AG20443 (cell line): ENCODE measurements at regions not wholly inside any gene's neighbourhood (a gene's known extent, or its start where the extent isn't known, plus 50 kb on each side); places are given as distances from the start of the nearest gene placed in this dataset.
A peak's percentile ranks its signal among the peaks of the same experiment; 100 is the strongest.
"Not testable (repeated sequence)": the region's sequence is repeated elsewhere in the genome, so short reads cannot be mapped to it uniquely, and the experiment has no call there.

Experiments
- DNase-seq: peaks from one replicate; pipeline ENCODE4 v3.0.0; 2012; ENCODE audit warnings: low spot score, mixed read lengths

DNA sequence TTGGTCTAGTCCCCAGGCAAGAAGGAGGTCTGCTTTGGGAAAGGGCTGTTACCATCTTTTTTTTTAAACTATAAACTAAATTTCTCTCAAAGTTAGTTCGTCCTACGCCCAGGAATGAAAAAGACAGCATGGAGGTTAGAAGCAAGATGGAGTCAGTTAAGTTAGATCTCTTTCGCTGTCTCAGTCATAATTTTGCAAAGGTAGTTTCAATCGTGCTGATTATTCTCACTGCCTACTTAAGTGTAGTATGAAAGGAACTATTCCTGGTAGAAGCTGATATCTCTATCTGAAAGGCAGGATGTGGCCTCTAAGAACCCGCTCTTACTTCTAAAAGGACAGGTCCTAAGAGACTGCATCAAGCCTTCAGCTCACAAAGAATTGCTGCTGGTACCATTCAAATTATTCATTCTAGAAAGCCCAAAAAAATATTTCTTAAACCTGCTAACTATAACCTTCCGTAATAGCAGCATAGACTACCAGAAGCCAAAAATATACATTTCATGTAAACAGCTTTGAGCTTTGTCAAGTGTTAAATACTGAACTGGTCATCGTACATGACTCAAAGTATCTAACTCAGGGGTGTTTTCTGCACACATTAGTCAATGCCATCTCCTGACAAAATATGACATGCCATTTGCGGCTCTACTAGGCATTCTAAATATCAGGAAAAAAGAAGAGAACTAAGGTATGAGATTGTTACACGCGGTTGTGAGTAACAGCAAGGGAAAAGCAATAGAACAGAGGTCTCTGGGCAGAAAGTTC lies 96.0 kb upstream of the CCDC80 start:
- no peak for DNase-seq

DNA sequence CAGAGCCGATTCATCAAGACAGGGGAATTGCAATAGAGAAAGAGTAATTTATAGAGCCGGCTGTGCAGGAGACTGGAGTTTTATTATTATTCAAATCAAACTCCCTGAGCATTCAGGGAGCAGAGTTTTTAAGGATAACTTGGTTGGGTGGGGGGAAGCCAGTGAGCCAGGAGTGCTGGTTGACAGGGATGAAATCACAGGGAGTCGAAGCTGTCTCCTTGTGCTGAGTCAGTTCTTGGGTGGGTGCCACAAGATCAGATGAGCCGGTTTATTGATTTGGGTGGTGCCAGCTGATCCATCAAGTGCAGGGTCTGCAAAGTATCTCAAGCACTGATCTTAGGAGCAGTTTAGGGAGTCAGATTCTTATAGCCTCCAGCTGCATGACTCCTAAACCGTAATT lies 95.4 kb upstream of the CCDC80 start:
- no peak for DNase-seq

DNA sequence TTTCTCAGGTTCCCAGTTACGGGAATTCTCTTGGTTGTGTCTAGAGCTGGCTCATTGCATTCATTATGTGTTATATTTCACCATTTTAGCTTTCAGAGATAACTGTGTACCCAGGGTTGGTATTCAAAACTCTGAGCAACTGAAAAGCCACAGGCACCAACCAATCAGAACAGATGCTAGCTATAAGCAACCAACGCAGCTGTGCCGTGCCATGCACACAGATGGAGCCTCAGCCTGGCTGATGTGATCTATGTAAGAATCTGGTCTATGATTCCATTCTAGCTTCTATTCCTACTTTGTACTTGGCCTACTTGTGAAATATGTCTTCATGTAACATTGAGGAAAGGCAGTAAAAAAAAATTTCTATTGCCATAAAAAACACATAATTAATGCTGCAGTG lies 95.0 kb upstream of the CCDC80 start:
- no peak for DNase-seq

DNA sequence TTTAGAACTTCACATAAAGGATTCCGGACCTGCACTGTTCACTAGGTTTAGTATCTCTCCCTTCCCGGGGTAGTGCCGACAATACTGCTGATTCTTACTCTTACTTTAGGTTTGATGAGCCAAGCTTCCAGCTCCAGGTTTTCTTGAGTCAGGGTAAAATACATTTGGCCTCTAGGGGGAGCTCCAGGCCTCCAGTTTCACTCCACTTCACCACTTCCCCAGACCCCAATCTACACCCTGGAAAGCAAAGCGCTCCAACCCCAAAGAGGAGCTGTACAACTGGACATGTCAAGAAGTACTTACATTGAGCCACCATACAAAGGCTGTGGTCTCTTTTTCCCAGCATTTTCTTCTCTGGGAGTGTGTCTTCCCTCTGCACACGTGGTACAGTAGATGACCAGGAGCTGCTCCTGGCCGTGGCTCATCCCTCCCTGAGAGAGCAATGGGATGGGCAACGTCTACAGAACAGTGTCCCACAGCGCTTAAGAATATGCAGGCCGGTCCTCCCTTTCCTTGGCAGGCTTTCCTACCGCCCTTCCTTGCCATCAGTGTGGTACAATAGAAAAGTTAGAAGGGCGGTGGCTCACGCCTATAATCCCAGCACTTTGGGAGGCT lies 93.9 kb upstream of the CCDC80 start:
- DNase-seq: peak; percentile 65

DNA sequence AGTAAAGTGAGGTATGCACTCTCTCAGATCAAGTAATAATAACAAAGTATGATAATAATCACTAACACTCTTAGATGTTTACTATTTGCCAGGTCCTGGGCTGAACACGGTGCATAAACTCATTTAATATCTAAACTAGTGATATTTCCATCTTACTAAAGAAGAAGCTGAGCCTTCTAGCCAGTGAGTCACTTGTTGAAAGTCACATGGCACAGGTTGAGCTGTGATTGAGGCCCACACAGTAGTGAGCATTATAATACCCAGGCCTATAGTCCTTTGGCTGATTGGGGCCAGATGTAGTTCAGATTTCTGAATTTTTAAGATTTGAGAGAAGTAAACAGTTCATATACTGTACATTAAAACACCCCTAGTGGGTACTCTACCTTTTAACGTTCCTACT lies 93.2 kb upstream of the CCDC80 start:
- DNase-seq: peak; percentile 19

DNA sequence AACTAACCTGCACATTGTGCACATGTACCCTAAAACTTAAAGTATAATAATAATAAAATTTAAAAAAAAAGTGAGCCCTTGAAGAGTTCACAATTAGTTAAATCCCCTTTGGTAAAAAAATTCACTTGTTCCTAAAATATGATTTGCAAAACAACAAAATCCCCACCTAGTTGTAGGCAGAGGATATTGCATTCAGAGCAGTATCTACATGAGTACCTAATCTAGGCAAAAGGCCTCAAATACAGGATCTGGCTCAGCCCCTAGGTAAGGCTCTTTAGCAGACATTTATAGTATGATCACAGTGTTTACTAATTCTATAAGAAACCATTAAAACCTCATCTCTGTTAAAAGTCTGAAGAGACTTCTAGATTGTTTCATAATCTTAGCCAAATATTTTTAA lies 89.3 kb upstream of the CCDC80 start:
- DNase-seq: no peak

DNA sequence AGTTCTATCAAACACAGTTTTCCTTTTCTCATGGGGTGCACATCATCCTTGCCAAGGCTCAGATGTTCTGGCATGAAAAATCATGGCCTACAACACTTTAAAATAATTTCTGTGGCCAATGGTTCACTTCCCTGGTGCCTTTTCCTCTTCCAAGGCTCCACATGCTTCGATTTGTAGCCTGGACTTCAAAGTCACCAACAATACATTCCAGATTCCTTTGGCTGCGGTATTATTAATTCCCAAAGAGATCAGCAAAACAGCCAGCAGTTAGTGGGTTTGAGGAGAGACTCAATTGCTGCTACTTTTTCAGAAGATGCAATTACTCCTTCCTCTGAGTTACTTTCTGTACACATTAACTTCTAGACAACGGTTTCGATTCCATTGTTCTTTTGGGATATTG lies 80.3 kb upstream of the CCDC80 start:
- DNase-seq: no peak

DNA sequence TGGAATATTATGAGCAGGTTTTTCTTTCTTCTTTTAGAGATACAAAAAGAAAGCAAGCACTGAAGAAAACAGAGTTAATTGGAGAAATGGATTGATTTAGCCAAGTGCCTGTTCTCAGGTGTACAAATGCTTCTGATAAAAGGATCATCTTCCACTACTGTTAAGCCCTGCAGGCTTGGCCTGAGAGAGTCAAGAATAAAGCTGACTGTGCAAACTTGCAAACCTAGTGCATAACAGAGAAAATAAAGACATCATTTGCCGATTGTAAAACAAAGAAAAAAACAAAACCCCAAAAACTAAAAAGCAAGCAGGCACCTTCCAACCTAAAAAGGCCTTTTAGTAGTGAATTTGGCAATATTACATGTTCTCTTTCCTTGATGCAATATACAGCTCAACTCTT lies 78.0 kb upstream of the CCDC80 start:
- no peak for DNase-seq

DNA sequence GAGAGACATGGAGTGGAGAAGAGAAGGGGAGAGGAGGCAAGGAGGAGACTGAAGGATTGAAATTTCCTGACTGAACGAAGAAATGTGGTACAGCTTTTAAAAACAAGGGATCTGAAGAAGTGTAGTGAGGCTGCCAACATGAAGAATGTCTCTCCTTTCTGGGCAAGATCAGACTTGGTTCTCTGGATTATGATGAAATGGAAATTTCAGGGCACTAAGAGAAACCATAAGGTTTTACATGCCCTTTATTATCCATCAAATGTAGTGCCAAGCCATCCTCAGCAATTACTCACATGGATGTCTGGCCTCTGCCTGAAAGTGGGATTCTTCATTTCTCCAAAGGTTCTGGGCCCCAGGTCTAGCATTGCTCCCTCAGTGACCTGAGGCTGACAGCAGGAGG lies 77.6 kb upstream of the CCDC80 start:
- DNase-seq: no peak

DNA sequence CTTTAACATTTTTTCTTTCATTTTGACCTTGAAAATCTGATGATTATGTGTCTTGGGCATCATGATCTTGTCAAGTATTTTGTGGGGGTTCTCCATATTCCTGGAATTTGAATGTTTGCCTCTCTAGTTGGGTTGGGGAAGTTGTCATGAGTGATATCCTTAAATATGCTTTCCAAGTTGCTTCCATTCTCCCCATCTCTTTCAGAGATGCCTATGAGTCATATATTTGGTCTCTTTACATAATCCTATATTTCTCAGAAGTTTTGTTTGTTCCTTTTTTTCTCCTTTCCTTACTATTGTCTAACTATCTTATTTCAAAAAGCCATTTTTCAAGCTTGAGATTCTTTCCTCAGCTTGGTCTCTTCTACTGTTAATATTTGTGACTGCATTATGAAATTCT lies 69.0 kb upstream of the CCDC80 start:
- no peak for DNase-seq

DNA sequence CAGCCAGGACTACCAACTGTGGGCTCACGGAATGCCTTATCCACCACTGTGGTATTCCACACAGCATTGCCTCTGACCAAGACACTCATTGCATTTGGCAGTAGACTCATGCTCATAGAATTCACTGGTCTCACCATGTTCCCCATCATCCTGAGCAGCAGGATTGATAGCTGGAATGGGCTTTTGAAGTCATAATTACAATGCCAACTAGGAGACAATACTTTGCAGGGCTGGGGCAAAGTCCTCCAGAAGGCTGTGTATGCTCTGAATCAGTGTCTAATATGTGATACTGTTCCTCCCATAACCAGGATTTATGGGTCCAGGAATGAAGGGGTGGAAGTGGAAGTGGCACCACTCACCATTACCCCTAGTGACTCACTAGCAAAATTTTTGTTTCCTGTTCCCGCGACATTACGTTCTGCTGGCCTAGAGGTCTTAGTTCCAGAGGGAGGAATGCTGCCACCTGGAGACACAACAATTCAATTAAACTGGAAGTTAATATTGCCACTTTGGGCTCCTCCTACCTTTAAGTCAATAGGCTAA lies 58.6 kb upstream of the CCDC80 start:
- DNase-seq: peak; percentile 38

DNA sequence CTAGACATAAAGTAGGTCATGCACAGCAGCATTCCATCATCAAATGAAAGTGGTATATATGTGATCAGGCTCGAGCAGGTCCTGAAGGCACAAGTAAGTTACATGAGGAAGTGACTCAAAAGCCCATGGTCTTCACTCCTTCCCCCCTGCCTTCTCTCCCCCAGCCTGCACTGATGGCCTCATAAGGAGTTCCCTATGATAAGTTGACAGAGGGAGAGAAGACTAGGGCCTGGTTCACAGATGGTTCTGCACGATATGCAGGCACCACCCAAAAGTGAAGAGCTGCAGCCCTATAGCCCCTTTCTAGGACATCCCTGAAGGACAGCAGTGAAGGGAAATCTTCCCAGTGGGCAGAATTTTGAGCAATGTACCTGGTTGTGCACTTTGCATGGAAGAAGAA lies 57.5 kb upstream of the CCDC80 start:
- DNase-seq: not testable (repeated sequence)

DNA sequence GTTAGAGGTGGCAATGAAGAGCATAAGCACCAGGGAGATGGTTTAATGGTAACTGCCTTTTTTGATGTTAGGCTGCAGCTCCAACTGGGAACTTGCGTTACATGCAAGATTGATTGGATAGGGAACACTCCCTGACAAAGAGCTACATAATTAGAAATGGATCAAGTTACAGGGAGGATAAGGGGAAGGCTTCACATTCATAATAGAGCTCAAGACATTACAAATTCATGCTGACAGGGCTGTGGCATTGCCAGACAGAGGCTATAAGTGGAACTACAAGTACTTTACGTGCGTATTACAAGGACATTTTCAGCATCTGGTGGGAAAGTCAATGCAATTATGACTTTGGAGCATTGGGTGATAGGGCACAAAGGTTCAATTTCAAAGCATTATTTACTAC lies 55.3 kb upstream of the CCDC80 start:
- DNase-seq: not testable (repeated sequence)

DNA sequence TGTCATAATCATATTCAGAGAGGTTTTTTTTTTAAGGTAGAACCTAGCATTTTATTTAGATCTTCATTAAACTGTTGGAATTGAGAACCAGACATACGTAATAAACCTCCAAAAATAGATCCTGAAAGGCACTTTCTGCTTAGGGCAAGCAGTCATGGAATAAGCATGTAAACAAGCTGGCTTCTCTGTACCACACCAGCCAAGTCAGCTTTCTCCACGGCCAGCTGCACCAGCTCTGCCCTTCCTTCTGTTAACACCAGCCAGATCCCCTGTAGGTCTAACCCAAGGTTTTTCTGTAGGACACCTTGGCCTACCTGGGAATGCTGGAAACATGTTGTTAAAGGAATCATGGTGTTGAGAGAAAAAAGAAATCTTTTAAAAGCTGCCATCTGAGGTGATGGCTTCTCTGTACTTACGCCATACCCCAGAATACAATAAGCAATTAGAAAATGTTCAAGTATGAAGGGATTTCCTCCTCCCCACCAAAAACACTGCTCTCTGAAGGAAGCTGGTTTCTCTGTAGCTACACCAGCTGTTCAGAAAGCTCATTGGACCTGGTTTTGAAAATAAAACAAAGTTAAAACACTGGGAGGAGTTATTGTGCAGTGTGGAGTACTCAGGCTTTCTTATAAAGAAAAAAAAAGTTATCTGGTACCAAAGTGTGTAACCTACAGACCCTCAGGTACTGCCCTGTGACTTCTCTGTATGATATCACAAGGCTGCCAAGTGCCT lies 54.6 kb upstream of the CCDC80 start:
- not testable (repeated sequence) for DNase-seq

DNA sequence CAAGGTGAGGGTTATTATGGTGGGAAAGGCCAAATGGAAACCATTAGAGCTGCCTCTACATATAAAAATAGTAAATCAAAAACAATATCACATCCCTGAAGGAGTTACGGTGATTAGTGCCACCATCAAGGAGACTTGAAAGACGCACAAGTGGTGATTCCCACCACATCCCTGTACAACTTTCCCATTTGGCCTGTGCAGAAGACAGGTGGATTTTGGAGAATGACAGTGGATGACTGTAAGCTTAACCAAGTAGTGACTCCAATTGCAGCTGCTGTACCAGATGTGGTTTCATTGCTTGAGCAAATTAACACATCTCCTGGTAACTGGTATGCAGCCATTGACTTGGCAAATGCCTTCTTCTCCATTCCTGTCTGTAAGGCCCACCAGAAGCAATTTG lies 54.0 kb upstream of the CCDC80 start:
- DNase-seq: not testable (repeated sequence)

DNA sequence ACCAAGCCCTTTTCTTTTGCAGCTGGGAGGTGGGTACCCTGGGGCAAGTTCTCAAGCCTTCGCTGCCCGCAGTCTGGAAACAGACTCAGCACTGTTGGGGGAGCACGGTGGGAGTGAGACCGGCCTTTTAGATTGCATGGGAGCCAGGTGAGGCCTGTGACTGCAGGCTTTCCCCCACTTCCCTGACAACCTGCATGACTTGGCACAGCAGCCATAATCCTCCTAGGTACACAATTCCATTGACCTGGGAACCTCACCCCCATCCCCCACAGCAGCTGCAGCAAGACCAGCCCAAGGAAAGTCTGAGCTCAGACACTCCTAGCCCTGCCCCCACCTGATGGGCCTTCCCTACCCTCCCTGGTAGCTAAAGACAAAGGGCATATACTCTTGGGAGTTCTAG lies 52.2 kb upstream of the CCDC80 start:
- DNase-seq: no peak
